GM12873 (cell line): ENCODE measurements at regions not wholly inside any gene's neighbourhood (a gene's known extent, or its start where the extent isn't known, plus 50 kb on each side); places are given as distances from the start of the nearest gene placed in this dataset.

Source experiments
- TF ChIP-seq, protein P1 (sequence below): IDR thresholded peaks from 2 replicates; pipeline ENCODE4 v1.5.1; 2012; ENCODE audit warnings: low read depth, mild to moderate bottlenecking, moderate library complexity, low read length, control low read depth; ENCODE audit not compliant: insufficient read depth; ENCODE audit errors: missing control alignments

DNA sequence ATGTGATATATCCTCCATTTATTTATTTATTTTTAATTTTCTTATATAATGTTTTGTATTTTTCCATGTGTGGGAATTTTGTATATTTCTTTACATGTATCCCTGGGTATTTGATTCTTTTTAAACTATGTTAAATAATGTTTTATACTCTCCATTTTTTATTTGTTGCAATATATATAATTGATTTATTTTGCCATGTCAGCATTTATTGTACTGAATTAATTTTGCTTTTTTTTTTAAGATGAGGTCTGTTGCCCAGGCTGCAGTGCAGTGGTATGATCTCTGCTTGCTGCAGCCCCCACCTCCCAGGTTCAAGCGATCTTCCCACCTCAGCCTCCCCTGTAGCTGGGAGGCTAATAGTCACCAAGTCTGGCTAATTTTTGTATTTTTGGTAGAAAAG lies 187.4 kb downstream of the CDC14C start:
- TF ChIP-seq, protein P1, sequence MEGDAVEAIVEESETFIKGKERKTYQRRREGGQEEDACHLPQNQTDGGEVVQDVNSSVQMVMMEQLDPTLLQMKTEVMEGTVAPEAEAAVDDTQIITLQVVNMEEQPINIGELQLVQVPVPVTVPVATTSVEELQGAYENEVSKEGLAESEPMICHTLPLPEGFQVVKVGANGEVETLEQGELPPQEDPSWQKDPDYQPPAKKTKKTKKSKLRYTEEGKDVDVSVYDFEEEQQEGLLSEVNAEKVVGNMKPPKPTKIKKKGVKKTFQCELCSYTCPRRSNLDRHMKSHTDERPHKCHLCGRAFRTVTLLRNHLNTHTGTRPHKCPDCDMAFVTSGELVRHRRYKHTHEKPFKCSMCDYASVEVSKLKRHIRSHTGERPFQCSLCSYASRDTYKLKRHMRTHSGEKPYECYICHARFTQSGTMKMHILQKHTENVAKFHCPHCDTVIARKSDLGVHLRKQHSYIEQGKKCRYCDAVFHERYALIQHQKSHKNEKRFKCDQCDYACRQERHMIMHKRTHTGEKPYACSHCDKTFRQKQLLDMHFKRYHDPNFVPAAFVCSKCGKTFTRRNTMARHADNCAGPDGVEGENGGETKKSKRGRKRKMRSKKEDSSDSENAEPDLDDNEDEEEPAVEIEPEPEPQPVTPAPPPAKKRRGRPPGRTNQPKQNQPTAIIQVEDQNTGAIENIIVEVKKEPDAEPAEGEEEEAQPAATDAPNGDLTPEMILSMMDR, result no peak

DNA sequence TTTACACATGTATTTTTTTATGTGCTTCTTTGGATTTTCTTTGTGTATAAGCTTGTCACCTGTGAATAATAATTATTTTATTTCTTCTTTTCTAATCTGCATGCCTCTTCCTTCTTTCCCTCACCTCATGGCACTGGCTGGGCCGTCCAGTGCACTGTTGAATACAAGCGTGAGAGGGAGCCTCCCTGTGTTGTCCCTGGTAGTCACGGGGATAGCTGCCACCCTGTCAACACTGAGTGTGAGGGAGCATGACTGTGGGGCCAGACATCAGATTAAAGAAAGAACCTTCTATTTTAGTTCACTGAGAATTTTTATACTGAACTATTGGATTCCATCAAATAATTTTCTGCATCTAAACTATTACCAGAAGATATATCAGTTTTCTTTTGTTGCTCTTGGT lies 187.9 kb downstream of the CDC14C start:
- TF ChIP-seq, protein P1, result no peak

DNA sequence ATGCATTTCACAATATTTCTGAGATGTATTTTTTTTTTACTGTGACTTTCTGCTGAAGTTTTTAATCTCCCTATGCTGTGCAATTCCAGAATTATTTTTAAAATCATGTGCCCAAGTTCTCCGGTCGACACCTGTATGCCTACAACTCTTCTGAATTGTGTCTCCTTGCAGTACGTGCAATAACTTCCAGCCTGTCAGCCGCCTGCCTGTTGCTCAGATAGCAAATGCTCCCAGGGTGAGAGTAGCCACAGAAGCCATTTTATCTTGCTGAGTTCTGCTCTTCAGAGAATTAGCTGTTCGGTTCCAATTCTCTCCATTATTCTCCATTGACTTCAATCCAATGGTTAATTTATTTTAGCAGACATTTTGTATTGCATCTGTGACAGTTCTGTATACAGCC lies 188.3 kb downstream of the CDC14C start:
- TF ChIP-seq, protein P1, result no peak

DNA sequence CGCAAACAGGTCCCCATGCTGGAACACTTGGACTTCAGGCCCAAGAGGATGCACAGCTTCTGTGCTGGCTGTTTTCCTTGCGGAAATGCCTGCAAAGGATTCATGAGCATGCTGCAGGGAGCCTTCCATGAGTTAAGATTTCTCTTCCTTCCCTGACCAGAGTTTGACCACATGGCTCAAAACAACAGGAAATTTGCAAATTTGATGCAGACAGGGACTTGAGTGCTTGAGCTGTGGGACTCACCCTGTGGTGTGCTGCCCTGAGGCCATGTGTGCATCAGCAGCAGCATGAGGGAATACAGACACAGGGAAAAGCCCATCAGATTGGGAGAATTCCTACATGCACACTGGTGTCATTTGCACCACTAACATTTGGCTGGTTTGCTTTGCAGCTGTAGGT lies 195.4 kb downstream of the CDC14C start:
- TF ChIP-seq, protein P1, result no peak

DNA sequence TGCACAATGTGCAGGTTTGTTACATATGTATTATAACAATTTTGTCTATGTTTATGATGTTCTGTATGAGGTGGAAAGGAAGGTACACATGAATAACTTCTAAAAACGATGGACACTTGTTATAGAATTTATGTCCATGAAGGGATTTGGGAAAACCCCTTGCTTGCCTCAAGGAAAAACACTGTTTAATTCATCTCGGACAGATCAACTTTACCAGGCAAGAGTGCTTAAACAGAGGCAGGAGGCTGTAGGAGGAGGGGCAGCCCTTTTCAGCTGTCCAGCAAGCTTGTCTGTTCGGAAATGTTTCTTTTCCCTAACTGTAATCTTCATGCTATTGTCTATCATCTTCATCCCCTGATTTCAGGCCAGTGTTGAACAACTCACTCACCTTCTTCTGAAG lies 200.9 kb downstream of the CDC14C start:
- TF ChIP-seq, protein P1, result no peak

DNA sequence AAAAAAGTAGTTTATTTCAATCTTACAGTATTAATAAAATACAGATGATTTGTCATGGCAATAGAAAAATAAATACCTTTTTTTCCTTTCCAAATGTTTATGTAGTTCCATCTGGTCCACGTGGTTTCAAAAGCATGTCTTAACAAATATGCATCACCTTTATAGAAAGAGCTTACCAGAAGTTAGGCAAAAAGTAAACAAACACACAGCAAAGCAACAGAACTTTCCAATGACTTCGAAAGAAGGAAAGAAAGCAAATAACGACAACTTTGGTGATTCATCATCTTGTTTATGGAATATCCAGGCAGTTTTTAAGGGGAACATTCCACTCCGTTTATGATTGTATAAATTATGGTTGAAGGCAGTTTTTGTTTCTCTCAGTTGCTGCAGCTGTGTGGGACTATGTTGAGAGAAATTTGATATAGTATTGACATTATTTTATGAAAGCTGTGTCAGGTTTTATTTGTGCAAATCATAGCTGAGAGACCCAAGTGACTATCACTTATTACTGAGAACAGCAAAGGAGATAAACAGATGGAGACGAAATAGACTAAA lies 203.1 kb downstream of the CDC14C start:
- TF ChIP-seq, protein P1, result no peak

DNA sequence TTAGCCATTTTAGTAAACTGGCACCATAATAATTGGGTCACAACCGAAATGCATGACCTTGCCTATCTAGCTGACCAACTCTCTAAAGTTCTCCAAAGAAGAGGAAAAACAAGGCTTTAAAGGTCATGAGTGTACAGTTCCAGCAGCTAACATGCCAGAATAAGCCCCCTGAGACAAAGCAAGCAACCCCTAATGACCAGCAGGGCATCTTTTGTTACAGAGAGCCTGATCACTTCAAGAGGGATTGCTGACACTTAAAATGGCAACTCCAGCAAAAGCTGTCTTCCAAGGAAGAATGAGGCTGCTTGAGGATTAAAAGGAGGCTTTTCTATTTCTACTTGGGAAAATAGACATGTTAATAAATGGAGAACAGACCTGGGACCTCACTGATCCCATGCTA lies 213.6 kb downstream of the CDC14C start:
- TF ChIP-seq, protein P1, result no peak
